WTC11 (cell line): ENCODE measurements at regions not wholly inside any gene's neighbourhood (a gene's known extent, or its start where the extent isn't known, plus 50 kb on each side); places are given as distances from the start of the nearest gene placed in this dataset.

Source experiments
- ATAC-seq: fragments of 200-7000 bp; cut with Tn5 transposase; 2 replicates; pipeline ENCODE4 v1.10.0; 2021; ENCODE audit warnings: mild to moderate bottlenecking, moderate library complexity
- CTCF ChIA-PET: fragments of 300-600 bp; sonication (Branson Sonifier 250); formaldehyde crosslinking; loops from one replicate; lab custom pipeline; 2021; ENCODE audit warnings: antibody characterized with exemption; lab: Charles Lee
- POLR2A ChIA-PET: fragments of 350-600 bp; sonication (Branson Sonifier 250); formaldehyde crosslinking; loops from one replicate; lab custom pipeline; 2021; ENCODE audit warnings: antibody characterized with exemption; lab: Charles Lee
- DNase-seq: peaks from one replicate; pipeline ENCODE4 v3.0.0; 2021; ENCODE audit warnings: low spot score
- H3K27ac Mint-ChIP-seq: 2 replicates; pipeline ENCODE4 v1.8.0; 2021; ENCODE audit warnings: mixed read lengths
- H3K27me3 Mint-ChIP-seq: 2 replicates; pipeline ENCODE4 v1.8.0; 2021; ENCODE audit warnings: low read depth, mild to moderate bottlenecking, moderate library complexity, mixed read lengths
- H3K36me3 Mint-ChIP-seq: 2 replicates; pipeline ENCODE4 v1.8.0; 2021; ENCODE audit warnings: mixed read lengths
- H3K4me1 Mint-ChIP-seq: 2 replicates; pipeline ENCODE4 v1.8.0; 2022; ENCODE audit warnings: mixed read lengths
- H3K4me3 Mint-ChIP-seq: 2 replicates; pipeline ENCODE4 v1.8.0; 2021; ENCODE audit warnings: mild to moderate bottlenecking, moderate library complexity, mixed read lengths
- H3K9me3 Mint-ChIP-seq: 2 replicates; pipeline ENCODE4 v1.8.0; 2021; ENCODE audit warnings: mixed read lengths
- ATF1 ChIP-seq: sonication (generic); formaldehyde crosslinking; IDR thresholded peaks from 2 replicates; pipeline ENCODE4 v1.8.1; 2023; ENCODE audit warnings: mild to moderate bottlenecking, moderate library complexity, missing genetic modification reagents
- FOXP1 ChIP-seq: sonication (generic); formaldehyde crosslinking; IDR thresholded peaks from 2 replicates; pipeline ENCODE4 v1.8.0; 2022; ENCODE audit warnings: missing genetic modification reagents, mild to moderate bottlenecking, moderate library complexity, borderline replicate concordance
- GABPB1 ChIP-seq: sonication (generic); formaldehyde crosslinking; IDR thresholded peaks from 2 replicates; pipeline ENCODE4 v1.8.1; 2023; ENCODE audit warnings: mild to moderate bottlenecking, missing genetic modification reagents
- GTF2I ChIP-seq: fragments of 250-450 bp; sonication (Bioruptor Pico); conservative IDR thresholded peaks from 2 replicates; pipeline ENCODE4 v1.4.0; 2021; ENCODE audit warnings: mild to moderate bottlenecking
- KAT7 ChIP-seq: sonication (generic); formaldehyde crosslinking; IDR thresholded peaks from 2 replicates; pipeline ENCODE4 v1.8.1; 2023; ENCODE audit warnings: missing genetic modification reagents, mild to moderate bottlenecking, borderline replicate concordance
- MYBL2 ChIP-seq: sonication (generic); formaldehyde crosslinking; IDR thresholded peaks from 2 replicates; pipeline ENCODE4 v1.8.1; 2023; ENCODE audit warnings: mild to moderate bottlenecking, moderate library complexity, missing genetic modification reagents
- NFYB ChIP-seq: sonication (generic); formaldehyde crosslinking; conservative IDR thresholded peaks from 2 replicates; pipeline ENCODE4 v1.8.0; 2022; ENCODE audit warnings: low read depth, missing genetic modification reagents
- NR2C2 ChIP-seq: sonication (generic); formaldehyde crosslinking; IDR thresholded peaks from 2 replicates; pipeline ENCODE4 v1.8.0; 2022; ENCODE audit warnings: mild to moderate bottlenecking, missing genetic modification reagents
- OVOL2 ChIP-seq: fragments of 250-450 bp; sonication (Bioruptor Pico); IDR thresholded peaks from 2 replicates; pipeline ENCODE4 v1.9.0; 2021; ENCODE audit warnings: mild to moderate bottlenecking, borderline replicate concordance
- TP53 ChIP-seq: sonication (generic); formaldehyde crosslinking; IDR thresholded peaks from 2 replicates; pipeline ENCODE4 v1.8.1; 2023; ENCODE audit warnings: mild to moderate bottlenecking, missing genetic modification reagents
- ZNF121 ChIP-seq: sonication (generic); formaldehyde crosslinking; IDR thresholded peaks from 2 replicates; pipeline ENCODE4 v1.8.0; 2023; ENCODE audit warnings: missing genetic modification reagents
- ZNF396 ChIP-seq: fragments of 250-450 bp; sonication (Bioruptor Pico); IDR thresholded peaks from 2 replicates; pipeline ENCODE4 v1.8.0; 2021; ENCODE audit warnings: mild to moderate bottlenecking, moderate library complexity, borderline replicate concordance
- ZNF423 ChIP-seq: fragments of 250-450 bp; sonication (Bioruptor Pico); IDR thresholded peaks from 2 replicates; pipeline ENCODE4 v2.1.2; 2022; ENCODE audit warnings: mild to moderate bottlenecking, moderate library complexity
- ZNF671 ChIP-seq: fragments of 250-450 bp; sonication (Bioruptor Pico); IDR thresholded peaks from 2 replicates; pipeline ENCODE4 v1.8.0; 2021; ENCODE audit warnings: mild to moderate bottlenecking
- TF ChIP-seq, protein P1 (sequence below): sonication (generic); formaldehyde crosslinking; IDR thresholded peaks from 2 replicates; pipeline ENCODE4 v1.8.0; 2023; ENCODE audit warnings: mild to moderate bottlenecking, missing genetic modification reagents
- TF ChIP-seq, protein P2 (sequence below): sonication (generic); formaldehyde crosslinking; IDR thresholded peaks from 2 replicates; pipeline ENCODE4 v1.8.1; 2023; ENCODE audit warnings: mild to moderate bottlenecking, moderate library complexity, missing genetic modification reagents
- TF ChIP-seq, protein P3 (sequence below): sonication (generic); formaldehyde crosslinking; IDR thresholded peaks from 2 replicates; pipeline ENCODE4 v1.8.0; 2022; ENCODE audit warnings: missing genetic modification reagents
- TF ChIP-seq, protein P4 (sequence below): sonication (generic); formaldehyde crosslinking; IDR thresholded peaks from 2 replicates; pipeline ENCODE4 v1.8.0; 2022; ENCODE audit warnings: mild to moderate bottlenecking, missing genetic modification reagents
- TF ChIP-seq, protein P5 (sequence below): sonication (generic); formaldehyde crosslinking; IDR thresholded peaks from 2 replicates; pipeline ENCODE4 v1.8.1; 2022; ENCODE audit warnings: low read depth, mild to moderate bottlenecking, moderate library complexity, missing genetic modification reagents, borderline replicate concordance

DNA sequence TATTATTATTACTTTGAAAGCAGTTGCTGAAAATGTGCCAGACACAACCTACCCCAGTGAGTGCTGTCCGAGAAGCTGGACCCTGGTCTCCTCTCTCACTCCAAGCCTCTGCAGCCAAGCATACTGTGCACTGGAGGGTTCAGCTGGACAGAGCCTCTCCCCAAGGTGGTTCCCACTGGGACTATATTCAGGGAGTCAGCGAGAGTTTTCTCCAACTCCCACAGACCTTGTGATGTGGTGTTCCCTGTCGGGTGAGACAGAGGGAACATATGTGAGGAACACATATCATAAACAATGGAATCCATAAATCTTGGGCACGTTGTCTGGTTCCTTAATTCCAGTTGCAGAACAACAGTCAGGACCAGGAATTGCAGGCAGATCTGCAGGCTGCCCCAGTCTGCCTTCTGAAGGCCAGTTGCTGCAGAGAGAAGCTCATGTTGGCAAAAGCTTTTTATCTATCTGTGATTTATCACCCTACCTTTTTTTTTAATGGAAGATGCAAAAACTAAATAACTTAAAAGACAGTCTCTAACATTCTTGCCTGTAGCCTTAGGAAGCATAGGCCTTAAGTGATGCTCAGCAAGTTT, 619.8 kb upstream of the TBX3 start:
- ATAC-seq: no peak
- Mint-ChIP-seq H3K27ac (no peak overlapping the region), H3K36me3 (no peaks in the 10 kb centered on the region), H3K4me1 (peaks cover 6% of the 10 kb centered on the region), H3K4me3 (no peak overlapping the region), H3K9me3 (peaks cover 10% of the 10 kb centered on the region), H3K27me3 (no peaks in the 10 kb centered on the region)
- DNase-seq: no peak
- TF ChIP-seq, protein P1, sequence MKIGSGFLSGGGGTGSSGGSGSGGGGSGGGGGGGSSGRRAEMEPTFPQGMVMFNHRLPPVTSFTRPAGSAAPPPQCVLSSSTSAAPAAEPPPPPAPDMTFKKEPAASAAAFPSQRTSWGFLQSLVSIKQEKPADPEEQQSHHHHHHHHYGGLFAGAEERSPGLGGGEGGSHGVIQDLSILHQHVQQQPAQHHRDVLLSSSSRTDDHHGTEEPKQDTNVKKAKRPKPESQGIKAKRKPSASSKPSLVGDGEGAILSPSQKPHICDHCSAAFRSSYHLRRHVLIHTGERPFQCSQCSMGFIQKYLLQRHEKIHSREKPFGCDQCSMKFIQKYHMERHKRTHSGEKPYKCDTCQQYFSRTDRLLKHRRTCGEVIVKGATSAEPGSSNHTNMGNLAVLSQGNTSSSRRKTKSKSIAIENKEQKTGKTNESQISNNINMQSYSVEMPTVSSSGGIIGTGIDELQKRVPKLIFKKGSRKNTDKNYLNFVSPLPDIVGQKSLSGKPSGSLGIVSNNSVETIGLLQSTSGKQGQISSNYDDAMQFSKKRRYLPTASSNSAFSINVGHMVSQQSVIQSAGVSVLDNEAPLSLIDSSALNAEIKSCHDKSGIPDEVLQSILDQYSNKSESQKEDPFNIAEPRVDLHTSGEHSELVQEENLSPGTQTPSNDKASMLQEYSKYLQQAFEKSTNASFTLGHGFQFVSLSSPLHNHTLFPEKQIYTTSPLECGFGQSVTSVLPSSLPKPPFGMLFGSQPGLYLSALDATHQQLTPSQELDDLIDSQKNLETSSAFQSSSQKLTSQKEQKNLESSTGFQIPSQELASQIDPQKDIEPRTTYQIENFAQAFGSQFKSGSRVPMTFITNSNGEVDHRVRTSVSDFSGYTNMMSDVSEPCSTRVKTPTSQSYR (CRISPR knock-in tag): no peak
- TF ChIP-seq GABPB1: no peak
- TF ChIP-seq, protein P2, sequence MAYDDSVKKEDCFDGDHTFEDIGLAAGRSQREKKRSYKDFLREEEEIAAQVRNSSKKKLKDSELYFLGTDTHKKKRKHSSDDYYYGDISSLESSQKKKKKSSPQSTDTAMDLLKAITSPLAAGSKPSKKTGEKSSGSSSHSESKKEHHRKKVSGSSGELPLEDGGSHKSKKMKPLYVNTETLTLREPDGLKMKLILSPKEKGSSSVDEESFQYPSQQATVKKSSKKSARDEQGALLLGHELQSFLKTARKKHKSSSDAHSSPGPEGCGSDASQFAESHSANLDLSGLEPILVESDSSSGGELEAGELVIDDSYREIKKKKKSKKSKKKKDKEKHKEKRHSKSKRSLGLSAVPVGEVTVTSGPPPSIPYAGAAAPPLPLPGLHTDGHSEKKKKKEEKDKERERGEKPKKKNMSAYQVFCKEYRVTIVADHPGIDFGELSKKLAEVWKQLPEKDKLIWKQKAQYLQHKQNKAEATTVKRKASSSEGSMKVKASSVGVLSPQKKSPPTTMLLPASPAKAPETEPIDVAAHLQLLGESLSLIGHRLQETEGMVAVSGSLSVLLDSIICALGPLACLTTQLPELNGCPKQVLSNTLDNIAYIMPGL (CRISPR knock-in tag): no peak
- TF ChIP-seq, protein P3, sequence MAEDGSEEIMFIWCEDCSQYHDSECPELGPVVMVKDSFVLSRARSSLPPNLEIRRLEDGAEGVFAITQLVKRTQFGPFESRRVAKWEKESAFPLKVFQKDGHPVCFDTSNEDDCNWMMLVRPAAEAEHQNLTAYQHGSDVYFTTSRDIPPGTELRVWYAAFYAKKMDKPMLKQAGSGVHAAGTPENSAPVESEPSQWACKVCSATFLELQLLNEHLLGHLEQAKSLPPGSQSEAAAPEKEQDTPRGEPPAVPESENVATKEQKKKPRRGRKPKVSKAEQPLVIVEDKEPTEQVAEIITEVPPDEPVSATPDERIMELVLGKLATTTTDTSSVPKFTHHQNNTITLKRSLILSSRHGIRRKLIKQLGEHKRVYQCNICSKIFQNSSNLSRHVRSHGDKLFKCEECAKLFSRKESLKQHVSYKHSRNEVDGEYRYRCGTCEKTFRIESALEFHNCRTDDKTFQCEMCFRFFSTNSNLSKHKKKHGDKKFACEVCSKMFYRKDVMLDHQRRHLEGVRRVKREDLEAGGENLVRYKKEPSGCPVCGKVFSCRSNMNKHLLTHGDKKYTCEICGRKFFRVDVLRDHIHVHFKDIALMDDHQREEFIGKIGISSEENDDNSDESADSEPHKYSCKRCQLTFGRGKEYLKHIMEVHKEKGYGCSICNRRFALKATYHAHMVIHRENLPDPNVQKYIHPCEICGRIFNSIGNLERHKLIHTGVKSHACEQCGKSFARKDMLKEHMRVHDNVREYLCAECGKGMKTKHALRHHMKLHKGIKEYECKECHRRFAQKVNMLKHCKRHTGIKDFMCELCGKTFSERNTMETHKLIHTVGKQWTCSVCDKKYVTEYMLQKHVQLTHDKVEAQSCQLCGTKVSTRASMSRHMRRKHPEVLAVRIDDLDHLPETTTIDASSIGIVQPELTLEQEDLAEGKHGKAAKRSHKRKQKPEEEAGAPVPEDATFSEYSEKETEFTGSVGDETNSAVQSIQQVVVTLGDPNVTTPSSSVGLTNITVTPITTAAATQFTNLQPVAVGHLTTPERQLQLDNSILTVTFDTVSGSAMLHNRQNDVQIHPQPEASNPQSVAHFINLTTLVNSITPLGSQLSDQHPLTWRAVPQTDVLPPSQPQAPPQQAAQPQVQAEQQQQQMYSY: no peak
- no peak for TF ChIP-seq ZNF671 (CRISPR knock-in tag)
- no peak for TF ChIP-seq ATF1 (CRISPR knock-in tag)
- TF ChIP-seq ZNF121 (CRISPR knock-in tag): no peak
- TF ChIP-seq, protein P4, sequence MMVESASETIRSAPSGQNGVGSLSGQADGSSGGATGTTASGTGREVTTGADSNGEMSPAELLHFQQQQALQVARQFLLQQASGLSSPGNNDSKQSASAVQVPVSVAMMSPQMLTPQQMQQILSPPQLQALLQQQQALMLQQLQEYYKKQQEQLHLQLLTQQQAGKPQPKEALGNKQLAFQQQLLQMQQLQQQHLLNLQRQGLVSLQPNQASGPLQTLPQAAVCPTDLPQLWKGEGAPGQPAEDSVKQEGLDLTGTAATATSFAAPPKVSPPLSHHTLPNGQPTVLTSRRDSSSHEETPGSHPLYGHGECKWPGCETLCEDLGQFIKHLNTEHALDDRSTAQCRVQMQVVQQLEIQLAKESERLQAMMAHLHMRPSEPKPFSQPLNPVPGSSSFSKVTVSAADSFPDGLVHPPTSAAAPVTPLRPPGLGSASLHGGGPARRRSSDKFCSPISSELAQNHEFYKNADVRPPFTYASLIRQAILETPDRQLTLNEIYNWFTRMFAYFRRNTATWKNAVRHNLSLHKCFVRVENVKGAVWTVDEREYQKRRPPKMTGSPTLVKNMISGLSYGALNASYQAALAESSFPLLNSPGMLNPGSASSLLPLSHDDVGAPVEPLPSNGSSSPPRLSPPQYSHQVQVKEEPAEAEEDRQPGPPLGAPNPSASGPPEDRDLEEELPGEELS (CRISPR knock-in tag): no peak
- no peak for TF ChIP-seq NFYB (CRISPR knock-in tag)
- TF ChIP-seq ZNF396 (CRISPR knock-in tag): no peak
- ChIA-PET CTCF (no interaction called here), POLR2A (no interaction called here)

DNA sequence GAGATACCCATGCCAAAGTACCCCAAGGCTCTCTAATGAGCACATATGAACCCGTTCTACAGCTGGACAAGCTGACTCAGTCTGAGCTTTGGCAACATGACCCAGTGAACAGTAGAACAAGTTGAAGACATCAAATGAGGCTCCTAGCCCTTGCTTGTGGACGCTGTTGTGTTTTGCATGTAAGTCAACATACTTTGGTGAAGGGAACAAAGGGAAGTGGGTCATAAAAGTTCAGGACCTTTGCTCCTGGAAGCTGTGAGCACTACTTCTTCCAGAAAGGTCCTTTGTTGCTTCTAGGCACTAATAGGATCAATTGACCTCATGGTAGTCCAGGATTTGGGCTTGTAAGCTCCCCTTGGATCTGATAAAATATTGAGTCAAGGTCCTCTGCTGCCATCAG, 613.5 kb upstream of the TBX3 start:
- peaks cover 29% of the 10 kb centered on the region for H3K4me1 Mint-ChIP-seq
- H3K9me3 Mint-ChIP-seq: peaks cover 10% of the 10 kb centered on the region
- no peak for TF ChIP-seq NR2C2 (CRISPR knock-in tag)
- TF ChIP-seq MYBL2 (CRISPR knock-in tag): no peak
- TF ChIP-seq, protein P5, sequence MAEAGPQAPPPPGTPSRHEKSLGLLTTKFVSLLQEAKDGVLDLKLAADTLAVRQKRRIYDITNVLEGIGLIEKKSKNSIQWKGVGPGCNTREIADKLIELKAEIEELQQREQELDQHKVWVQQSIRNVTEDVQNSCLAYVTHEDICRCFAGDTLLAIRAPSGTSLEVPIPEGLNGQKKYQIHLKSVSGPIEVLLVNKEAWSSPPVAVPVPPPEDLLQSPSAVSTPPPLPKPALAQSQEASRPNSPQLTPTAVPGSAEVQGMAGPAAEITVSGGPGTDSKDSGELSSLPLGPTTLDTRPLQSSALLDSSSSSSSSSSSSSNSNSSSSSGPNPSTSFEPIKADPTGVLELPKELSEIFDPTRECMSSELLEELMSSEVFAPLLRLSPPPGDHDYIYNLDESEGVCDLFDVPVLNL (CRISPR knock-in tag): no peak
- no peak for TF ChIP-seq TP53 (CRISPR knock-in tag)
- TF ChIP-seq KAT7 (CRISPR knock-in tag): no peak
- no peak for TF ChIP-seq GTF2I (CRISPR knock-in tag)
- TF ChIP-seq FOXP1 (CRISPR knock-in tag): no peak
- no peak for TF ChIP-seq OVOL2 (CRISPR knock-in tag)
- no peak for TF ChIP-seq ZNF423
- TF ChIP-seq, protein P1 (CRISPR knock-in tag): no peak
- ATAC-seq (no peak), DNase-seq (no peak)
- ChIA-PET POLR2A (no interaction called here), CTCF (interaction anchor here (0.6 kb wide), 1 partner anchor 766 kb away, joined by 3 read pairs; no protein-coding TSS in a partner anchor)
- no peak overlapping the region for H3K4me3 Mint-ChIP-seq
- no peak overlapping the region for H3K27ac Mint-ChIP-seq
- H3K36me3 Mint-ChIP-seq: no peaks in the 10 kb centered on the region
- H3K27me3 Mint-ChIP-seq: no peaks in the 10 kb centered on the region
